Activated T-helper 17 cell treated with anti-CD3 and anti-CD28 coated beads, Interleukin-2, amount 50 U/mL, for 72 hours (primary cell): ENCODE measurements at regions not wholly inside any gene's neighbourhood (a gene's known extent, or its start where the extent isn't known, plus 50 kb on each side); places are given as distances from the start of the nearest gene placed in this dataset.

ENCODE experiments used
- ATAC-seq: fragments of 150-1000 bp; cut with Tn5 transposase; replicated peaks from 2 replicates; pipeline ENCODE4 v1.10.0; 2021; ENCODE audit warnings: mild to moderate bottlenecking, moderate library complexity
- H3K27ac Mint-ChIP-seq: one replicate; pipeline ENCODE4 v1.8.0; 2022; ENCODE audit warnings: mixed read lengths
- H3K27me3 Mint-ChIP-seq: one replicate; pipeline ENCODE4 v1.8.0; 2022; ENCODE audit warnings: mixed read lengths
- H3K36me3 Mint-ChIP-seq: one replicate; pipeline ENCODE4 v1.8.0; 2022; ENCODE audit warnings: low read depth, mild to moderate bottlenecking, mixed read lengths
- H3K4me1 Mint-ChIP-seq: one replicate; pipeline ENCODE4 v1.8.0; 2022; ENCODE audit warnings: mixed read lengths
- H3K4me3 Mint-ChIP-seq: one replicate; pipeline ENCODE4 v1.8.0; 2022; ENCODE audit warnings: mild to moderate bottlenecking, mixed read lengths
- H3K9me3 Mint-ChIP-seq: one replicate; pipeline ENCODE4 v1.8.0; 2022; ENCODE audit warnings: mixed read lengths

- no peak overlapping the region for H3K4me3 Mint-ChIP-seq
- no peaks in the 10 kb centered on the region for H3K36me3 Mint-ChIP-seq
- no peaks in the 10 kb centered on the region for H3K4me1 Mint-ChIP-seq
- ATAC-seq: no peak
- no peak overlapping the region for H3K27ac Mint-ChIP-seq
- no peaks in the 10 kb centered on the region for H3K9me3 Mint-ChIP-seq
- H3K27me3 Mint-ChIP-seq: no peaks in the 10 kb centered on the region
Measured at GRCh38 chr12:83349907-83350611, 663.4 kb downstream of the TMTC2 start.

GRCh38 chr12:83346333-83346732 lies 659.6 kb downstream of the TMTC2 start:
- H3K27me3 Mint-ChIP-seq: no peaks in the 10 kb centered on the region
- no peak overlapping the region for H3K27ac Mint-ChIP-seq
- no peak overlapping the region for H3K4me3 Mint-ChIP-seq
- peaks cover under 1% of the 10 kb centered on the region for H3K9me3 Mint-ChIP-seq
- no peaks in the 10 kb centered on the region for H3K36me3 Mint-ChIP-seq
- H3K4me1 Mint-ChIP-seq: no peaks in the 10 kb centered on the region
- no peak for ATAC-seq

DNA sequence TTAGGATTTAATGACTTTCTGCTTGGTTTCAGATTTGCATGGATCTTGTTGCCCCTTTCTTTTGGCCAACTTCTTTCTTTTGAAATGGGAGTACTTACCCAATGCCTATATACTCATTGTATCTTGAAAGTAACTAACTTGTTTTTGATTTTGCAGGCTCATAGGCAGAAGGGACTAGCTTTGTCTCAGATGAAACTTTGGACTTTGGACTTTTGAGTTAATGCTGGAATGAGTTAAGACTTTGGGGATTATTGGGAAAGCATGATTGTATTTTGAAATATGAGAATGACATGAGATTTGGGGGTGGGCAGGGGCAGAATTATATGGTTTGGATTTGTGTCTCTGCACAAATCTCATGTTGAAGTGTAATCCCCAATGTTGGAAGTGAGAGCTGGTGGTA lies 657.1 kb downstream of the TMTC2 start:
- peaks cover 8% of the 10 kb centered on the region for H3K9me3 Mint-ChIP-seq
- H3K27me3 Mint-ChIP-seq: peaks cover 3% of the 10 kb centered on the region
- no peaks in the 10 kb centered on the region for H3K36me3 Mint-ChIP-seq
- no peaks in the 10 kb centered on the region for H3K4me1 Mint-ChIP-seq
- no peak overlapping the region for H3K27ac Mint-ChIP-seq
- no peak overlapping the region for H3K4me3 Mint-ChIP-seq
- no peak for ATAC-seq

- no peak overlapping the region for H3K4me3 Mint-ChIP-seq
- peaks cover 1% of the 10 kb centered on the region for H3K9me3 Mint-ChIP-seq
Measured at GRCh38 chr12:83335748-83336147, 649.0 kb downstream of the TMTC2 start.

GRCh38 chr12:83326666-83327065 lies 640.0 kb downstream of the TMTC2 start:
- H3K4me3 Mint-ChIP-seq: no peak overlapping the region
- no peaks in the 10 kb centered on the region for H3K4me1 Mint-ChIP-seq
- no peaks in the 10 kb centered on the region for H3K27me3 Mint-ChIP-seq
- H3K27ac Mint-ChIP-seq: no peak overlapping the region
- no peak for ATAC-seq
- no peaks in the 10 kb centered on the region for H3K36me3 Mint-ChIP-seq
- no peaks in the 10 kb centered on the region for H3K9me3 Mint-ChIP-seq

More at GRCh38 chr12:83335748-83336147, 649.0 kb downstream of the TMTC2 start:
- Mint-ChIP-seq H3K36me3 (no peaks in the 10 kb centered on the region), H3K4me1 (no peaks in the 10 kb centered on the region), H3K27me3 (peaks cover under 1% of the 10 kb centered on the region), H3K27ac (no peak overlapping the region)
- ATAC-seq: no peak

DNA sequence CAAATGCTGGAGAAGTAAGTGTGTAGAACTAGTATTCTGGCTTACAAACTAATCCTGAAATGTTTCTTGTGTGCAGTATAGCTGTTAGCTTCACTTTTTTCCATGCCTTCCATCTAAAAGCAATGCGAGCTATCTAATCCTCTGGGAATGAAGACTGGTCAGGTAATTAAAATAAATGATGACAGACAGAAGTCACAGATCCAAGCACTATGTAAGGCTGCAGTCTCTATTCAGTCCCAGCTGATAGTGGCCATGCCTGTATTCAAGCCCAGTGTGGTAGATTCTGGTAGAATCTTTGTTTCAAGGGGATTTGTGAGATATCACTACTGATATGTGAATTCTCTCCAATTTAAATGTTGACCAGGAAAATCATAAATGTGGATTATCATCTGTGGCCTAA lies 637.2 kb downstream of the TMTC2 start:
- H3K4me3 Mint-ChIP-seq: no peak overlapping the region
- no peaks in the 10 kb centered on the region for H3K27me3 Mint-ChIP-seq
- H3K36me3 Mint-ChIP-seq: no peaks in the 10 kb centered on the region
- no peaks in the 10 kb centered on the region for H3K4me1 Mint-ChIP-seq
- no peak for ATAC-seq
- H3K9me3 Mint-ChIP-seq: no peaks in the 10 kb centered on the region
- no peak overlapping the region for H3K27ac Mint-ChIP-seq

DNA sequence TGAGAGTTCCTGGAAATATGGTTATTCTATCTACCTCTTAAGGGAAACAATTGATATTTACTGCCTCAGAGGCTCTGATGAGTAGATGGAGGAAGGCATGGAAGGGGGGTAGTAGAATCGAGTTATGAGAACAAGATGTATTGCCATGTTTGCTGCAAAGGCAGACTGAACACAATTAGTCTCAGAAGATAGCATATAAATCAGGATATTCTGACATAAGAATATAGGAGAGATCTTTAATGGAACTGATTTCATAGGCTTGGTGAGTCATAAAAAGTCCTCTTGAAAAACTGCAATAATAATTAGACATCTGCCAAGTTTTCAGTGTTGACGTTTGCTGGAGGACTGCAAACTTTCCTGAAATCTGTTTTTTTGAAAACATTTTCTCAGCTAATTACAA lies 636.1 kb downstream of the TMTC2 start:
- no peaks in the 10 kb centered on the region for H3K9me3 Mint-ChIP-seq
- no peaks in the 10 kb centered on the region for H3K4me1 Mint-ChIP-seq
- ATAC-seq: no peak
- no peaks in the 10 kb centered on the region for H3K36me3 Mint-ChIP-seq
- no peaks in the 10 kb centered on the region for H3K27me3 Mint-ChIP-seq
- no peak overlapping the region for H3K4me3 Mint-ChIP-seq
- H3K27ac Mint-ChIP-seq: no peak overlapping the region

GRCh38 chr12:83321971-83322370 lies 635.3 kb downstream of the TMTC2 start:
- Mint-ChIP-seq H3K4me3 (no peak overlapping the region), H3K4me1 (no peaks in the 10 kb centered on the region)

DNA sequence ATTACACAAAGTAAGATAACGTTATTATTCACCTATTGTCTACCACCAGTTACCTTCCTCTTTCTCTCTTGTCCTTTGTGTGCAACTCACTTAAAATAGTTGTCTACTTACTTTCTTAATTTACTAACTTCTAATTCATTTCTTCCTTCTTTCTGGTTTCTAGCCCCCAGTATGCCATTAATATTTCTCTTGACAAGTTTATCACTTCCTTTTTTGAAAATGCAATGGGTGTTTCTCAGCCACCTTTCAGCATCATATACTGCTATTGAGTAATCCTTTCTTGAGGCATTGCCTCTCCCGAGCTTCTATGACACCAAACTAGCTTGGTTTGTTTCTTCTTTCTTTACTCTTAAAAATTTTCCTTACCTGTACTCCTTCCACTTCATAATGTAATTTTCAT lies 633.6 kb downstream of the TMTC2 start:
- ATAC-seq: no peak
- no peak overlapping the region for H3K4me3 Mint-ChIP-seq
- H3K27ac Mint-ChIP-seq: no peak overlapping the region
- H3K4me1 Mint-ChIP-seq: no peaks in the 10 kb centered on the region
- no peaks in the 10 kb centered on the region for H3K27me3 Mint-ChIP-seq
- no peaks in the 10 kb centered on the region for H3K36me3 Mint-ChIP-seq
- H3K9me3 Mint-ChIP-seq: no peaks in the 10 kb centered on the region

More at GRCh38 chr12:83321971-83322370, 635.3 kb downstream of the TMTC2 start:
- no peak for ATAC-seq
- Mint-ChIP-seq H3K9me3 (no peaks in the 10 kb centered on the region), H3K27ac (no peak overlapping the region), H3K27me3 (no peaks in the 10 kb centered on the region), H3K36me3 (no peaks in the 10 kb centered on the region)

GRCh38 chr12:83318386-83319098 lies 631.8 kb downstream of the TMTC2 start:
- no peaks in the 10 kb centered on the region for H3K9me3 Mint-ChIP-seq
- no peaks in the 10 kb centered on the region for H3K27me3 Mint-ChIP-seq
- H3K27ac Mint-ChIP-seq: no peak overlapping the region
- ATAC-seq: no peak
- H3K36me3 Mint-ChIP-seq: no peaks in the 10 kb centered on the region
- no peaks in the 10 kb centered on the region for H3K4me1 Mint-ChIP-seq
- H3K4me3 Mint-ChIP-seq: no peak overlapping the region

- ATAC-seq: no peak
- Mint-ChIP-seq H3K4me3 (no peak overlapping the region), H3K27me3 (no peaks in the 10 kb centered on the region), H3K4me1 (no peaks in the 10 kb centered on the region), H3K27ac (no peak overlapping the region), H3K9me3 (no peaks in the 10 kb centered on the region), H3K36me3 (no peaks in the 10 kb centered on the region)
Measured at GRCh38 chr12:83317595-83317994, 630.9 kb downstream of the TMTC2 start.

DNA sequence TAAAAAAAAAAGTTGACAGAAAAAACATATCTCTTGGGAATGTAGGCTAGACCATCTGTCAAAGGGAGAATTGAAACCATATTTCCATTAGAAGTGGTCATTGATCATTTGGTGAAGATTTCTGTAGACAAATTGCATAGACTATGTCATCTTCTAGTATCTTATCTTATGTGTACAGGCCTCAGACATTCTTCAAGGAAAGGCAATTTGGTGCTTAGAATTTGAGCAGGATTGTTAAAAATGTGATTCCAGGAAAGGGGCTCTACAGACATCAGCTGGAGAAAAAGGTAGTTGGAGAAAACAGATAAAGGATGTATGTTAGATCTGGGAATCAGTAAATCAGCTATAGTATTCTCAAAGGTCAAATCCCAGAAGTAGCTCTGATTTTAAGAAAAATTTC lies 627.1 kb downstream of the TMTC2 start:
- no peaks in the 10 kb centered on the region for H3K36me3 Mint-ChIP-seq
- H3K4me3 Mint-ChIP-seq: no peak overlapping the region
- H3K27ac Mint-ChIP-seq: no peak overlapping the region
- ATAC-seq: no peak
- H3K4me1 Mint-ChIP-seq: no peaks in the 10 kb centered on the region
- H3K27me3 Mint-ChIP-seq: no peaks in the 10 kb centered on the region
- H3K9me3 Mint-ChIP-seq: no peaks in the 10 kb centered on the region

GRCh38 chr12:83313322-83313721 lies 626.6 kb downstream of the TMTC2 start:
- no peak for ATAC-seq
- Mint-ChIP-seq H3K4me1 (no peaks in the 10 kb centered on the region), H3K36me3 (no peaks in the 10 kb centered on the region), H3K4me3 (no peak overlapping the region), H3K27ac (no peak overlapping the region), H3K27me3 (no peaks in the 10 kb centered on the region), H3K9me3 (no peaks in the 10 kb centered on the region)

- no peak for ATAC-seq
- no peaks in the 10 kb centered on the region for H3K27me3 Mint-ChIP-seq
- H3K36me3 Mint-ChIP-seq: no peaks in the 10 kb centered on the region
- no peaks in the 10 kb centered on the region for H3K4me1 Mint-ChIP-seq
- no peak overlapping the region for H3K27ac Mint-ChIP-seq
- no peak overlapping the region for H3K4me3 Mint-ChIP-seq
- no peaks in the 10 kb centered on the region for H3K9me3 Mint-ChIP-seq
Measured at GRCh38 chr12:83276904-83277303, 590.2 kb downstream of the TMTC2 start.

- Mint-ChIP-seq H3K9me3 (no peaks in the 10 kb centered on the region), H3K36me3 (no peaks in the 10 kb centered on the region), H3K27ac (no peak overlapping the region), H3K4me3 (no peak overlapping the region), H3K4me1 (no peaks in the 10 kb centered on the region), H3K27me3 (no peaks in the 10 kb centered on the region)
- no peak for ATAC-seq
Measured at GRCh38 chr12:83271201-83271600, 584.5 kb downstream of the TMTC2 start.
